H9 (cell line): ENCODE measurements at regions not wholly inside any gene's neighbourhood (a gene's known extent, or its start where the extent isn't known, plus 50 kb on each side); places are given as distances from the start of the nearest gene placed in this dataset.
A peak's percentile ranks its signal among the peaks of the same experiment; 100 is the strongest.

Source experiments
- DNase-seq: peaks from one replicate; pipeline ENCODE4 v3.0.0-alpha.2; 2017
- H2AFZ ChIP-seq: one replicate; pipeline ENCODE4 v1.6.1; 2013; ENCODE audit warnings: mild to moderate bottlenecking, low read length, control low read depth, moderate library complexity
- H2AK5ac ChIP-seq: 2 replicates; pipeline ENCODE4 v1.6.1; 2013; ENCODE audit warnings: low read length, control low read depth, mixed read lengths; ENCODE audit not compliant: insufficient read length
- H2BK120ac ChIP-seq: one replicate; pipeline ENCODE4 v1.6.1; 2013; ENCODE audit warnings: low read depth, mild to moderate bottlenecking, low read length, control low read depth, inconsistent platforms; ENCODE audit not compliant: poor library complexity, severe bottlenecking
- H2BK12ac ChIP-seq: 2 replicates; pipeline ENCODE4 v1.6.1; 2013; ENCODE audit warnings: low read length, control low read depth, mixed read lengths, low read depth; ENCODE audit not compliant: insufficient read length
- H2BK15ac ChIP-seq: 2 replicates; pipeline ENCODE4 v1.6.1; 2013; ENCODE audit warnings: low read depth, low read length, control low read depth
- H2BK20ac ChIP-seq: one replicate; pipeline ENCODE4 v1.6.1; 2013; ENCODE audit warnings: low read depth, mild to moderate bottlenecking, low read length, control low read depth, inconsistent platforms; ENCODE audit not compliant: poor library complexity, severe bottlenecking
- H2BK5ac ChIP-seq: 2 replicates; pipeline ENCODE4 v1.6.1; 2013; ENCODE audit warnings: low read length, control low read depth, mixed read lengths; ENCODE audit not compliant: insufficient read length
- H3K14ac ChIP-seq: 2 replicates; pipeline ENCODE4 v1.6.1; 2013; ENCODE audit warnings: low read length, control low read depth; ENCODE audit not compliant: insufficient read depth
- H3K18ac ChIP-seq: 2 replicates; pipeline ENCODE4 v1.6.1; 2013; ENCODE audit warnings: low read depth, mild to moderate bottlenecking, mixed read lengths, low read length, control low read depth; ENCODE audit not compliant: insufficient read length
- H3K23ac ChIP-seq: 2 replicates; pipeline ENCODE4 v1.6.1; 2013; ENCODE audit warnings: low read length, control low read depth, mixed read lengths, low read depth; ENCODE audit not compliant: insufficient read length
- H3K23me2 ChIP-seq: 2 replicates; pipeline ENCODE4 v1.6.1; 2013; ENCODE audit warnings: low read depth, mild to moderate bottlenecking, mixed read lengths, low read length, control low read depth; ENCODE audit not compliant: insufficient read length, poor library complexity, severe bottlenecking
- H3K27ac ChIP-seq: 2 replicates; pipeline ENCODE4 v1.5.1; 2013; ENCODE audit warnings: low read length, control low read depth, mixed read lengths, low read depth; ENCODE audit not compliant: insufficient read length
- H3K27me3 ChIP-seq: 2 replicates; pipeline ENCODE4 v1.6.1; 2013; ENCODE audit warnings: low read length, control low read depth, inconsistent platforms; ENCODE audit not compliant: insufficient read depth
- H3K4ac ChIP-seq: 2 replicates; pipeline ENCODE4 v1.6.1; 2013; ENCODE audit warnings: low read depth, mild to moderate bottlenecking, control low read depth, inconsistent platforms, low read length, moderate library complexity
- H3K4me1 ChIP-seq: 2 replicates; pipeline ENCODE4 v1.6.1; 2013; ENCODE audit warnings: low read length, control low read depth, inconsistent platforms; ENCODE audit not compliant: insufficient read depth
- H3K4me2 ChIP-seq: 2 replicates; pipeline ENCODE4 v1.6.1; 2013; ENCODE audit warnings: low read length, control low read depth, mixed read lengths; ENCODE audit not compliant: insufficient read length, insufficient read depth
- H3K56ac ChIP-seq: 2 replicates; pipeline ENCODE4 v1.6.1; 2013; ENCODE audit warnings: low read depth, mild to moderate bottlenecking, mixed read lengths, low read length, control low read depth; ENCODE audit not compliant: insufficient read length
- H3K79me1 ChIP-seq: 2 replicates; pipeline ENCODE4 v1.6.1; 2013; ENCODE audit warnings: low read depth, mild to moderate bottlenecking, moderate library complexity, low read length, control low read depth, inconsistent platforms; ENCODE audit not compliant: insufficient read depth, poor library complexity, severe bottlenecking
- H3K79me2 ChIP-seq: 2 replicates; pipeline ENCODE4 v1.6.1; 2013; ENCODE audit warnings: low read length, control low read depth, inconsistent platforms; ENCODE audit not compliant: insufficient read depth
- H3K9ac ChIP-seq: 2 replicates; pipeline ENCODE4 v1.6.1; 2013; ENCODE audit warnings: low read length, control low read depth, mixed read lengths; ENCODE audit not compliant: insufficient read length; ENCODE audit errors: extremely low read depth
- H3K9me3 ChIP-seq: one replicate; pipeline ENCODE4 v1.6.1; 2013; ENCODE audit warnings: low read depth, low read length, inconsistent platforms; ENCODE audit not compliant: control insufficient read depth
- H3T11ph ChIP-seq: one replicate; pipeline ENCODE4 v1.6.1; 2013; ENCODE audit warnings: mild to moderate bottlenecking, low read length, control low read depth, inconsistent platforms
- H4K20me1 ChIP-seq: one replicate; pipeline ENCODE4 v1.6.1; 2013; ENCODE audit not compliant: control insufficient read depth, insufficient read length, insufficient read depth
- H4K5ac ChIP-seq: 2 replicates; pipeline ENCODE4 v1.6.1; 2013; ENCODE audit warnings: low read depth, mild to moderate bottlenecking, mixed read lengths, low read length, control low read depth; ENCODE audit not compliant: insufficient read length
- H4K8ac ChIP-seq: replicated peaks from 2 replicates; pipeline ENCODE4 v1.6.1; 2013; ENCODE audit warnings: low read length, control low read depth, mixed read lengths, low read depth; ENCODE audit not compliant: insufficient read length
- H4K91ac ChIP-seq: 2 replicates; pipeline ENCODE4 v1.6.1; 2013; ENCODE audit warnings: low read depth, mild to moderate bottlenecking, moderate library complexity, mixed read lengths, low read length, control low read depth; ENCODE audit not compliant: insufficient read length
- H3K27ac Mint-ChIP-seq, 3 experiments: 2 replicates in 2 of 3; 3 replicates in 1 of 3; pipeline ENCODE4 v1.8.0; 2020 to 2021; ENCODE audit warnings: mixed read lengths in 3 of 3, mild to moderate bottlenecking in 1 of 3, moderate library complexity in 1 of 3
- H3K27me3 Mint-ChIP-seq: 2 replicates; pipeline ENCODE4 v1.8.0; 2021; ENCODE audit warnings: low read depth, mild to moderate bottlenecking, moderate library complexity, mixed read lengths
- H3K36me3 Mint-ChIP-seq, 3 experiments: 2 replicates in 2 of 3; 3 replicates in 1 of 3; pipeline ENCODE4 v1.8.0; 2020 to 2021; ENCODE audit warnings: low read depth in 3 of 3, mixed read lengths in 3 of 3; ENCODE audit not compliant: insufficient read depth in 1 of 3
- H3K4me1 Mint-ChIP-seq, 2 experiments: 2 replicates each; pipeline ENCODE4 v1.8.0; 2020; ENCODE audit warnings: mixed read lengths in 2 of 2
- H3K4me3 Mint-ChIP-seq, 2 experiments: 2 replicates in 1 of 2; 3 replicates in 1 of 2; pipeline ENCODE4 v1.8.0; 2020 to 2021; ENCODE audit warnings: mild to moderate bottlenecking in 2 of 2, mixed read lengths in 2 of 2, moderate library complexity in 1 of 2
- H3K9me3 Mint-ChIP-seq, 2 experiments: 2 replicates in 1 of 2; 3 replicates in 1 of 2; pipeline ENCODE4 v1.8.0; 2020; ENCODE audit warnings: mild to moderate bottlenecking in 2 of 2, mixed read lengths in 2 of 2, moderate library complexity in 1 of 2
- WGBS: extraction: QIAGEN DNeasy Blood & Tissue Kit; methylation state at CpG from one replicate; pipeline ENCODE4 v1.1.7; 2013; ENCODE audit warnings: missing lambda C conversion rate, low lambda C conversion rate, mixed read lengths; ENCODE audit not compliant: insufficient read length; ENCODE audit errors: extremely low coverage; 5-methylcytosine and 5-hydroxymethylcytosine counted together
- TF ChIP-seq, protein P1 (sequence below): fragments of 200-600 bp; sonication (generic); conservative IDR thresholded peaks from 3 replicates; pipeline ENCODE4 v1.8.0; 2021; ENCODE audit warnings: antibody characterized with exemption, mild to moderate bottlenecking

DNA sequence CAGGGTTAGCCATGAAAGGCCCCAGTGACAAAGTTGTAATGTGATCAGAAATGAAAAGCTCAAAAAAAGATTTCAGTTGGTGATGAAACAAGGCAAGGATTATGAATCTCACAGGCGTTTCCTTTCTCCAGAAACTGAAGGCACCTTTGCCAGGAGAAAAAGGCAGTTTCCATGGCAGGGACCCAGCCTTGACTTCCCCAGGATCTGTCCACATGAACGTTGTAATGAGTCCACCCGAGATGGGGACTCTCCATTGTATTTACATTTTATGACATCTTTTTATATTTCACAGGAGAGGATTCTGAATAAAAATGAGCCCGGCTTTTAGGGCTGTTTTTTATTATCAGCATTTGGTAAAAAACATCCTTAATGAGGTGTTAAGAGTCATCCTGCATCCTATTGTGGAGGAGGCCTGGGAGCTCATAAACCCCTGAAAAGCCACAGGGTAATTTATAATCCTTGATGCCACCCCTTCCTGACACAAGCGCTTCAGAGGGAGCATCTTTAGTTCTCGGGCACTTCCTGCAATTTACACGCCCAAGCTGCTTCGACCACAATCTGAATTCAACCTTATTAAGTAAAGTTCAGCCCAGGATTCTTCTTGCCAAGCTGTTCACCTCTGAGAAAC is 74.1 kb upstream of the SALL4 start:
- no peak overlapping the region for H2BK12ac ChIP-seq
- no peak overlapping the region for H2BK15ac ChIP-seq
- no peak overlapping the region for H3K23ac ChIP-seq
- H3K27me3 Mint-ChIP-seq = no peaks in the 10 kb centered on the region
- no peak overlapping the region for H3K9ac ChIP-seq
- no peak overlapping the region for H3K4ac ChIP-seq
- H3K4me3 Mint-ChIP-seq = no peak overlapping the region
- H3K79me1 ChIP-seq = no peaks in the 10 kb centered on the region
- H4K91ac ChIP-seq = no peak overlapping the region
- no peak overlapping the region for H2BK5ac ChIP-seq
- H3K79me2 ChIP-seq = no peaks in the 10 kb centered on the region
- DNase-seq = no peak
- TF ChIP-seq, protein P1, sequence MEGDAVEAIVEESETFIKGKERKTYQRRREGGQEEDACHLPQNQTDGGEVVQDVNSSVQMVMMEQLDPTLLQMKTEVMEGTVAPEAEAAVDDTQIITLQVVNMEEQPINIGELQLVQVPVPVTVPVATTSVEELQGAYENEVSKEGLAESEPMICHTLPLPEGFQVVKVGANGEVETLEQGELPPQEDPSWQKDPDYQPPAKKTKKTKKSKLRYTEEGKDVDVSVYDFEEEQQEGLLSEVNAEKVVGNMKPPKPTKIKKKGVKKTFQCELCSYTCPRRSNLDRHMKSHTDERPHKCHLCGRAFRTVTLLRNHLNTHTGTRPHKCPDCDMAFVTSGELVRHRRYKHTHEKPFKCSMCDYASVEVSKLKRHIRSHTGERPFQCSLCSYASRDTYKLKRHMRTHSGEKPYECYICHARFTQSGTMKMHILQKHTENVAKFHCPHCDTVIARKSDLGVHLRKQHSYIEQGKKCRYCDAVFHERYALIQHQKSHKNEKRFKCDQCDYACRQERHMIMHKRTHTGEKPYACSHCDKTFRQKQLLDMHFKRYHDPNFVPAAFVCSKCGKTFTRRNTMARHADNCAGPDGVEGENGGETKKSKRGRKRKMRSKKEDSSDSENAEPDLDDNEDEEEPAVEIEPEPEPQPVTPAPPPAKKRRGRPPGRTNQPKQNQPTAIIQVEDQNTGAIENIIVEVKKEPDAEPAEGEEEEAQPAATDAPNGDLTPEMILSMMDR = no peak
- no peaks in the 10 kb centered on the region for H3K4me1 ChIP-seq
- WGBS = no CpG with 5 or more reads among the region's 8 CpGs
- H3T11ph ChIP-seq = no peak overlapping the region
- no peaks in the 10 kb centered on the region for H3K36me3 Mint-ChIP-seq
- no peak overlapping the region for H3K27ac ChIP-seq
- H4K20me1 ChIP-seq = no peaks in the 10 kb centered on the region
- H3K23me2 ChIP-seq = no peaks in the 10 kb centered on the region
- no peak overlapping the region for H3K56ac ChIP-seq
- peaks cover 0 to 5% of the 10 kb centered on the region in 2 experiments; a peak in 2 of 4 replicates for H3K4me1 Mint-ChIP-seq
- no peak overlapping the region for H4K8ac ChIP-seq
- H3K4me2 ChIP-seq = no peak overlapping the region
- no peaks in the 10 kb centered on the region for H3K9me3 ChIP-seq
- H3K18ac ChIP-seq = no peak overlapping the region
- H2BK120ac ChIP-seq = no peak overlapping the region
- H2AK5ac ChIP-seq = no peak overlapping the region
- H3K14ac ChIP-seq = no peak overlapping the region
- peak overlapping the region in 1 of 3 experiments; percentile 55; a peak in 2 of 7 replicates for H3K27ac Mint-ChIP-seq
- H2BK20ac ChIP-seq = no peak overlapping the region
- no peak overlapping the region for H4K5ac ChIP-seq
- H2AFZ ChIP-seq = no peak overlapping the region
- no peaks in the 10 kb centered on the region for H3K9me3 Mint-ChIP-seq
- H3K27me3 ChIP-seq = no peaks in the 10 kb centered on the region
